Liver (tissue), 3 donors: ENCODE measurements at regions not wholly inside any gene's neighbourhood (a gene's known extent, or its start where the extent isn't known, plus 50 kb on each side); places are given as distances from the start of the nearest gene placed in this dataset.

Experiments
- EGR1 ChIP-seq, 2 donors: IDR thresholded peaks; 2 replicates each; pipeline ENCODE4 v1.6.1; 2016 to 2018; ENCODE audit warnings: antibody characterized with exemption in 2 of 2, low read depth in 2 of 2
- GABPA ChIP-seq, 2 donors: IDR thresholded peaks in 1 of 2; conservative IDR thresholded peaks in 1 of 2; 2 replicates each; pipeline ENCODE4 v1.6.1; 2016; ENCODE audit warnings: antibody characterized with exemption in 2 of 2, mild to moderate bottlenecking in 1 of 2, moderate library complexity in 1 of 2
- HNF4A ChIP-seq, 2 donors: conservative IDR thresholded peaks; 2 replicates each; pipeline ENCODE4 v1.6.1; 2016; ENCODE audit warnings: antibody characterized with exemption in 2 of 2, mild to moderate bottlenecking in 2 of 2
- RAD21 ChIP-seq, 2 donors: IDR thresholded peaks; 2 replicates each; pipeline ENCODE4 v1.6.1; 2016; ENCODE audit warnings: antibody characterized with exemption in 2 of 2, mild to moderate bottlenecking in 2 of 2
- RXRA ChIP-seq, 2 donors: IDR thresholded peaks; 2 replicates each; pipeline ENCODE4 v1.6.1; 2017 to 2018; ENCODE audit warnings: antibody characterized with exemption in 2 of 2, mild to moderate bottlenecking in 1 of 2
- TAF1 ChIP-seq: conservative IDR thresholded peaks from 2 replicates; pipeline ENCODE4 v1.6.1; 2016; ENCODE audit warnings: antibody characterized with exemption, mild to moderate bottlenecking
- TF ChIP-seq, protein P1 (sequence below): fragments of 150-350 bp; IDR thresholded peaks from 2 replicates; pipeline ENCODE4 v1.5.1; 2017; ENCODE audit warnings: improper control_type of control experiment, low read depth, low read length; ENCODE audit not compliant: missing input control
- TF ChIP-seq, protein P2 (sequence below): IDR thresholded peaks from 2 replicates; pipeline ENCODE4 v1.6.1; 2016; ENCODE audit warnings: antibody characterized with exemption
- TF ChIP-seq, protein P3 (sequence below): IDR thresholded peaks from 2 replicates; pipeline ENCODE4 v1.6.1; 2016; ENCODE audit warnings: antibody characterized with exemption
- TF ChIP-seq, protein P4 (sequence below): IDR thresholded peaks from 2 replicates; pipeline ENCODE4 v1.6.1; 2016; ENCODE audit warnings: antibody characterized with exemption, mild to moderate bottlenecking
- donor health status: healthy.
- donor health status: healthy.

DNA sequence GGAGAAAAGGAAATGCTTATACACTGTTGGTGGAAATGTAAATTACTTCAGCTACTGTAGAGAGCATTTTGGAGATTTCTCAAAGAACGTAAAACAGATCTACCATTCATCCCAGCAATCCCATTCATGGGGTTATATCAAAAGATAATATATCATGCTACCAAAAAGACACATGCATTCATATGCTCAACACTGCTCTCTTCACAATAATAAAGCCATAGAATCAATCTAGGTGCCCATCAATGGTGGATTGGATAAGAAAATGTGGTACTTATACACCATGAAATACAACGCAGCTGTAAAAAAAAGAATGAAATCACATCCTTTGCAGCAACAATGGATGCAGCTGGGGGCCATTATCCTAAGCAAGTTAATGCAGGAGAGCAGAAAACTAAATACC lies 1487.7 kb upstream of the SEL1L start:
- no peak for TF ChIP-seq RAD21 (IDR thresholded peaks at IDR 0.05)
- TF ChIP-seq, protein P1, sequence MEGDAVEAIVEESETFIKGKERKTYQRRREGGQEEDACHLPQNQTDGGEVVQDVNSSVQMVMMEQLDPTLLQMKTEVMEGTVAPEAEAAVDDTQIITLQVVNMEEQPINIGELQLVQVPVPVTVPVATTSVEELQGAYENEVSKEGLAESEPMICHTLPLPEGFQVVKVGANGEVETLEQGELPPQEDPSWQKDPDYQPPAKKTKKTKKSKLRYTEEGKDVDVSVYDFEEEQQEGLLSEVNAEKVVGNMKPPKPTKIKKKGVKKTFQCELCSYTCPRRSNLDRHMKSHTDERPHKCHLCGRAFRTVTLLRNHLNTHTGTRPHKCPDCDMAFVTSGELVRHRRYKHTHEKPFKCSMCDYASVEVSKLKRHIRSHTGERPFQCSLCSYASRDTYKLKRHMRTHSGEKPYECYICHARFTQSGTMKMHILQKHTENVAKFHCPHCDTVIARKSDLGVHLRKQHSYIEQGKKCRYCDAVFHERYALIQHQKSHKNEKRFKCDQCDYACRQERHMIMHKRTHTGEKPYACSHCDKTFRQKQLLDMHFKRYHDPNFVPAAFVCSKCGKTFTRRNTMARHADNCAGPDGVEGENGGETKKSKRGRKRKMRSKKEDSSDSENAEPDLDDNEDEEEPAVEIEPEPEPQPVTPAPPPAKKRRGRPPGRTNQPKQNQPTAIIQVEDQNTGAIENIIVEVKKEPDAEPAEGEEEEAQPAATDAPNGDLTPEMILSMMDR: no peak
- TF ChIP-seq EGR1 (IDR thresholded peaks at IDR 0.05; ENCODE audit: low read depth in 2 of 2): no peak
- TF ChIP-seq, protein P2, sequence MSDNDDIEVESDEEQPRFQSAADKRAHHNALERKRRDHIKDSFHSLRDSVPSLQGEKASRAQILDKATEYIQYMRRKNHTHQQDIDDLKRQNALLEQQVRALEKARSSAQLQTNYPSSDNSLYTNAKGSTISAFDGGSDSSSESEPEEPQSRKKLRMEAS: no peak
- no peak for TF ChIP-seq GABPA (IDR thresholded peaks at IDR 0.05 in 1 of 2, conservative IDR thresholded peaks at IDR 0.05 in 1 of 2)
- TF ChIP-seq TAF1: no peak
- TF ChIP-seq, protein P3, sequence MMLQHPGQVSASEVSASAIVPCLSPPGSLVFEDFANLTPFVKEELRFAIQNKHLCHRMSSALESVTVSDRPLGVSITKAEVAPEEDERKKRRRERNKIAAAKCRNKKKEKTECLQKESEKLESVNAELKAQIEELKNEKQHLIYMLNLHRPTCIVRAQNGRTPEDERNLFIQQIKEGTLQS: no peak
- TF ChIP-seq, protein P4, sequence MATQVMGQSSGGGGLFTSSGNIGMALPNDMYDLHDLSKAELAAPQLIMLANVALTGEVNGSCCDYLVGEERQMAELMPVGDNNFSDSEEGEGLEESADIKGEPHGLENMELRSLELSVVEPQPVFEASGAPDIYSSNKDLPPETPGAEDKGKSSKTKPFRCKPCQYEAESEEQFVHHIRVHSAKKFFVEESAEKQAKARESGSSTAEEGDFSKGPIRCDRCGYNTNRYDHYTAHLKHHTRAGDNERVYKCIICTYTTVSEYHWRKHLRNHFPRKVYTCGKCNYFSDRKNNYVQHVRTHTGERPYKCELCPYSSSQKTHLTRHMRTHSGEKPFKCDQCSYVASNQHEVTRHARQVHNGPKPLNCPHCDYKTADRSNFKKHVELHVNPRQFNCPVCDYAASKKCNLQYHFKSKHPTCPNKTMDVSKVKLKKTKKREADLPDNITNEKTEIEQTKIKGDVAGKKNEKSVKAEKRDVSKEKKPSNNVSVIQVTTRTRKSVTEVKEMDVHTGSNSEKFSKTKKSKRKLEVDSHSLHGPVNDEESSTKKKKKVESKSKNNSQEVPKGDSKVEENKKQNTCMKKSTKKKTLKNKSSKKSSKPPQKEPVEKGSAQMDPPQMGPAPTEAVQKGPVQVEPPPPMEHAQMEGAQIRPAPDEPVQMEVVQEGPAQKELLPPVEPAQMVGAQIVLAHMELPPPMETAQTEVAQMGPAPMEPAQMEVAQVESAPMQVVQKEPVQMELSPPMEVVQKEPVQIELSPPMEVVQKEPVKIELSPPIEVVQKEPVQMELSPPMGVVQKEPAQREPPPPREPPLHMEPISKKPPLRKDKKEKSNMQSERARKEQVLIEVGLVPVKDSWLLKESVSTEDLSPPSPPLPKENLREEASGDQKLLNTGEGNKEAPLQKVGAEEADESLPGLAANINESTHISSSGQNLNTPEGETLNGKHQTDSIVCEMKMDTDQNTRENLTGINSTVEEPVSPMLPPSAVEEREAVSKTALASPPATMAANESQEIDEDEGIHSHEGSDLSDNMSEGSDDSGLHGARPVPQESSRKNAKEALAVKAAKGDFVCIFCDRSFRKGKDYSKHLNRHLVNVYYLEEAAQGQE: no peak
- no peak for TF ChIP-seq RXRA (IDR thresholded peaks at IDR 0.05)
- TF ChIP-seq HNF4A (conservative IDR thresholded peaks at IDR 0.05): no peak
